ENCODE measurements at regions not wholly inside any gene's neighbourhood (a gene's known extent, or its start where the extent isn't known, plus 50 kb on each side); places are given as distances from the start of the nearest gene placed in this dataset.
A peak's percentile ranks its signal among the peaks of the same experiment; 100 is the strongest.
"Not testable (repeated sequence)": the region's sequence is repeated elsewhere in the genome, so short reads cannot be mapped to it uniquely, and the experiment has no call there.

DNA sequence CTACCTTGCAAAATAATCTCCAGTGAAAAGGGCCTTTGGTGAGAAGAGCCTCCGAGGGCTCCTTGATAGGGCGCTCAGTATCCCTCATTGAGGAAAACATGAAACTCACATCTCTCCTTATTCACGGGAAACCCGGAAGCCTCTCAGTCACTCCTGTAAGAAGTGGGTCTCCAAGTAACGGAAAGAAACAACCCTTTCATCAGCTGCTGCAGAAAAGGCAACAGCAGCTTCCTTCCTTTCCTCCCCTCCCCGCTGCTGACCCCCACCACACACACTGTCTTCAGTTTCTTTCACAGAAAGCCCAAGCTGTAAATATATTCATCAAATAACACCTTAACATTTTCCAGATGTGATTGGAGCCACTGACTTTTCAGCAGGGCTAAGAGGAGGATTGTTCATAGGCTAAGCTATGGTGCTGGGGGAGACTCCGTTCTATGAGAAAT is 81.4 kb downstream of the C9orf152 start:
- no peak for DNase-seq

GRCh38 chr9:110126986-110127864 is 80.7 kb downstream of the C9orf152 start:
- no peak for DNase-seq

DNA sequence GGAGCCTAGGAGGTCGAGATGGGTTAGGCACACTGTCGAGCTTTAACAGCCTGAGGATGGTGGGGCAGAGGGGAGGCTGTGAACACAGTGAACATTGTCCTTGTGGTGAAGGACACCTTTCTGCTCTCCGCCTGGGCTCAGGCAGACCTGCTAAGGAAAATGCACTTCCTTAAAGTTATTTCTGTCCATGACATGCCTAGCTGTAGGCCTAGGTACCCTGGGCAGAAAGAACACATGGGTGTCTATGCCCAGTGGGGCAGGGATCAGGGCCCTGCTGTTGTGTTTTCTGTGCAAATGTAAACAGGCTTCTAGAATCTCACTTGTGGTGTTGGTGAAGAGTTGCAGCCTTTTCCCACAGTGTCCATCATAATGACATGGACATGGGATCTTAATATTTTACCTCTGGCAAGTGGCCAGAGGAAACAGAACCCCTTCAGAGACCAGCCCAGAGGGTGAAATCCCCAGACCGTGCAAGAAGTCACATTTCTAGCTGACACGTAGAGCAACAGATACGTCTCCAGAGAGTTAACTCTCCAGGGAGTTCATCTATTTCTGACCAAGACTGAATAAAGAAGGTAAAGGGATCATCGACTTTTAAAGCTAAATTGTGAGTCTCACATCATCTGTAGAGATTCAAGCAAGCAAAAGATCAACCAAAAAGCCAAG is 79.2 kb downstream of the C9orf152 start:
- DNase-seq: no peak

- DNase-seq: no peak
Observed at GRCh38 chr9:110129425-110129824, 78.5 kb downstream of the C9orf152 start.

GRCh38 chr9:110130211-110130610 is 77.7 kb downstream of the C9orf152 start:
- DNase-seq: no peak

GRCh38 chr9:110130791-110131416 is 77.1 kb downstream of the C9orf152 start:
- DNase-seq: no peak

DNA sequence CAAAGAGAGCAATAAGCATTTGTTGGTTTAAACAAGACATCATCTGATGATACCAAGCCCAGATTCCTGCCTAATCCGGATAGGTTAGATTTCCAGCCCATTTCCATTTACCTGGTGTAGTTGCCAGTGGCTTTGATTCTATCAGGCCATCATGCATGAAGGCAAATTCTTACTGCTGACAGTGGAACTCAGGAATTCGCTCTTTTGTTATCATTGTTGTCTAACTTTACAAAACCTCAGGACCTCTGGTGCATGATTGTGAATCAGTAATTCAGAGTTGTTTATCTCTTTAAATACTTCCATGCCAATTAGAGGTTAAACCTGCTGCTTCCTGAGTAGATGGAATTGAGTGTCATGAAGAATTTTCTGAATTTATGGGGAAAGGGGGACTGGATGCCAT is 76.5 kb downstream of the C9orf152 start:
- DNase-seq: no peak

DNA sequence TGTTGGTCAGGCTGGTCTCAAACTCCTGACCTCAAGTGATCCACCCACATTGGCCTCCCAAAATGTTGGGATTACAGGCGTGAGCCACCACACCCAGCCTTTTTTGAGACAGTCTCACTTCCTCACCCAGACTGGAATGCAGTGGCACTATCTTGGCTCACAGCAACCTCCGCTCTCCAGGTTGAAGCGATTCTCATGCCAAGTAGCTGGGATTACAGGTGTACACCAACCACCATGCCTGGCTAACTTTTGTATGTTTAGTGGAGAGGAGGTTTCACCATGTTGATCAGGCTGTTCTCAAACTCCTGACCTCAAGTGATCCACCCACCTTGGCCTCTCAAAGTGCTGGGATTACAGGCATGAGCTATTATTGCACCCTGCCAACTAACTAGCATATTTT is 75.4 kb downstream of the C9orf152 start:
- DNase-seq: not testable (repeated sequence)

DNA sequence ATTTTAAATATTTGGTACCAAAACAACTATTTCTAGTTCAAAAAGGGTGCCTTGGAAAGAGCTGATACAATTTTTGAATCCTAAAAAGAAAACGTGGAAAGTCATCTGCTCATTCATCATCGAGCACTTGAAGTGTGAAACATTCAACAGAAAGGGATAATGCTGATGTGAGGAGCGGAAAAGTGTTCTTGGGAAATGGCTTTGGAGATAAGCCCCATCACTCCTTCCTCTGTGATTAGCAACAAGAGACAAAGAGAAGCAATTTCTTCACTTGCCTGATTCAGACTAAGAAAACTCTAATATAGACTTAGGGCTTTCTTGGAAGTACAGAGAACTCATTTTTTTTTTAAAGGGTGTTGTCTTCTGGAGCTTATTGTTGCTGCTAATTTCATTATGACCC is 74.9 kb downstream of the C9orf152 start:
- no peak for DNase-seq

DNA sequence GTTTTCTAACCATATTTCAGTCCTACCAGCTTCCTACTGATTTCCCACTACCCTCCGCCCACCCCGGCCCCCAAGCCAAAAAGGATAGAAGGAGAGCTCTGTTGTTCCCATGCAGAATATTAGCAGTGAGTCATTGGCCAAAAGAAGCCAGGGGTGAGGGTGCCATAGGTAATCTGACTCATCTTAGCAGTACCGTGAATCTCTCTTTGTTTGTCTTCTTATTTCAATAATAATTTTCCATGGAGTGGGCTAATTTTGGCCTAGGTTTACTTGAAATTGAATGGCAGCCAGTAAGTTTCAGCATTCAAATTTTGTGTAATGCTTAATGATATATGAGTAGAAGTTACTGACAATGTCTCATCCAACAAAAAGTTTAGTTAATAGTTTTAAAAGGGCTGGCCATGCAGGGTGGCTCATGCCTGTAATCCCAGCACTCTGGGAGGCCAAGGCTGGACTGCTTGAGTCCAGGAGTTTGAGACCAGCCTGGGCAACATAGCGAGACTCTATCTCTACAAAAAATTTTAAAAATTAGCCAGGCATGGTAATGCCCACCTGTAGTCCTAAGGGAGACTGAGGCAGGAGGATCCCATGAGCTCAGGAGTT is 74.2 kb downstream of the C9orf152 start:
- DNase-seq: no peak

GRCh38 chr9:110135846-110136245 is 72.1 kb downstream of the C9orf152 start:
- DNase-seq: no peak

- DNase-seq: no peak
Observed at GRCh38 chr9:110136802-110137201, 71.2 kb downstream of the C9orf152 start.

DNA sequence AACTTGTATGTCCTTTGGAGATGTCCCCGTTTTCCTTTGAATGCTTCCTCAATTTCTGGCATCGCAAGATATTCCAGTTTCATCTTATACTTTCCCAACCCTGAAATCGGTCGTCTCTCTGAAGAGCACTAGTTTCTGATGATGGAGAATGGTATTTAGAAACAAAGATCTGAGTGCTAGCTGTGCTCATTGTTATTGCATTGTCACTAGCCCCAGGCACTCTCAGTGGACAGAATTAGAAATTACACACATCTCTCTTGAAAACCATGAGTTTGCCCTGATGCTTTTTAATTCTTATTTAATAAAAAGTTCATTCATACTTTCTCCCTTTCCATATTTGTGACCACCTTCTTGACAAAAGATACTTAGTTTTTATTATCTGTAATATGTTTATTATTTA is 67.7 kb downstream of the C9orf152 start:
- no peak for DNase-seq

DNA sequence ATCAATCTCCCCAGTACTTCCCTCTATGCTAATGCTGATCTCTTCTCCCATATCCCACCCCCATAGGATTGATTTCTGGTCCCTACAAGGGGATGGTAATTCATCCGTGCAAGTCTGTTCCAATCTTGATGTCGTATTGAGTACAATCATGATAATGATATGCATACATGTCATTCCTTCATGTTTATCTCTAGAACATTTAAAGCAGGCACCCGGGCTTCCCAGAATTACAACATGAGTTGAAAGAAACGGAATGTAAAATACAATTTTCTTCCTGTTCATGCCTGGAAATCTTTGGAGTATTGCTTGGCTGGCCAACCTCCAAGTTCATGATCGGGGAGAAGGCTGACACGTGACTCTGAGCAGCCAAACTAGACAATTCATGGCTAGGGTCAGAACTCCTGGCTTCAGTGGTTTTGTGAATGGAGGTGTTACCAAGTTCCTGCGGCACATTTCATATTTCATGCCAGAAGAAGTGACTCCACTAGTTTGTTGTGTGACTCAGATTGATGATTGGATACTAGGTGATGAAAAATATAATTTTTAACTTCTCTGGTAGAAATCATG is 66.6 kb downstream of the C9orf152 start:
- no peak for DNase-seq

GRCh38 chr9:110142253-110142652 is 65.7 kb downstream of the C9orf152 start:
- no peak for DNase-seq

DNA sequence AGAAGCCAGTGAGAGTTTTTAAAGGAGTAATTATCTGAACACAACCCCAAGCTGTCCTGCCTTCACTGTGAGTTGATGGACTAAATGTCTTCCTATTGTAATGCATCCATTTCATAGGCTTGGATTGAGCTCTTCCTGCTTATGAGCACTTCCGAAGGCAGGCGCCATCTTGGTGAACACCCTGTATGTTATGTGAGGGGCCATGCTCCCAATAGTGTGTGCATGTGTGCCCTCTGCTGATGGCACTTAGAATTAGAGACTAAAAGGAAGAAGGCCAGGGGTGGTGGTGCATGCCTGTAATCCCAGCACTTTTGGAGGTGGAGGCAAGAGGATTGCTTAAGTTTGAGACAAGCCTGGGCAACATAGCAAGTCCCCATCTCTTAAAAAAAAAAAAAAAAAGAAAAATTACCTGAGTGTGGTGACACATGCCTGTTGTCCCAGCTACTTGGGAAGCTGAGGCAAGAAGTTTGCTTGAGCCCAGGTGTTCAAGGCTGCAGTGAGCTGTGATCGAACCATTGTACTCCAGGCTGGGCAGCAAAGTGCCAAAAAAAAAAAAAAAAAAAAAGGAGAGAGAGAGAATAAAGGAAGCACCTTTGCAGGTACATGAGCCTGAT is 65.0 kb downstream of the C9orf152 start:
- DNase-seq: peak; percentile 8

DNA sequence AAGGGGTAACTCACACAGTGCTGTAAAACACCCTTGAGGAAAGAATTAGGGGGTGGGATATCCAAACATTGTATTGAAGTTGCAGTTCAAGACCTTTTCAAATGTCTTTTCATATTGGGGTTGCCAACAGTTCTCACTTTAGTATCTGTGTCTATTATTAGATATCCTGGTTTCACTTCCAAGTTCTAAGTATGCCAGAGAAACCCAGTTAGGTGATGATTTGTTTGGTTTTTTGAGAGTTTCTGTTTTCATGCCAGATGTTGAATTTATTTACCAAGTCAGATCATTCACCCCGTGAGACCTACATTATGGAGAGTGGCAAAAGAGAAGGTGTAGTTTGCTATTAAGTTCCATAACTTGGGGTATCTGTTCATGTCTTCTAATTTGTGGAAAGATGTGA is 64.5 kb downstream of the C9orf152 start:
- DNase-seq: no peak

GRCh38 chr9:110143950-110144545 is 63.9 kb downstream of the C9orf152 start:
- no peak for DNase-seq

- DNase-seq: no peak
Observed at GRCh38 chr9:110146373-110146772, 61.6 kb downstream of the C9orf152 start.

DNA sequence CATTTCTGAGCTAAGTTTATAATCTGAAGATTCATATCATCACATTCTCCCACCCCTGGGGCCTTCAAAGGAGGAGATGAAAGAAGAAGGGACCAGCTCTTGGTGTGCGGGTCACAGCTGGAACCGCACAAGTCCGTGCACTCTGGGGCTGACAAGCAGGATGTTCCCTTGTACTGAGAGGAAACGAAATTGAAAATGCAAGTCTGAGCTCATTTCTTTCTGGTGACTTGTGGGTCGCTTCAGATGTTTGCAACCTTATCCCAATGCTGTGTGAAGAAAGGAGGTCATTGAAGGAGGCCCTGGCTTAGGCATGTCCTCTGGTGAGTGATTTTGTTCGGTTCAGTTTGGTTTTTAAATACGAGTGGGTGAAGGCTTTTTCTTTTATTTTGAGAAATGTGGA is 59.6 kb downstream of the C9orf152 start:
- DNase-seq: no peak

- DNase-seq: no peak
Observed at GRCh38 chr9:110148891-110149290, 59.1 kb downstream of the C9orf152 start.
